NB4 (cell line): ENCODE measurements at regions not wholly inside any gene's neighbourhood (a gene's known extent, or its start where the extent isn't known, plus 50 kb on each side); places are given as distances from the start of the nearest gene placed in this dataset.

Source experiments
- DNase-seq: peaks from one replicate; pipeline ENCODE4 v3.0.0; 2010; ENCODE audit warnings: low read depth
- H3K4me3 ChIP-seq: one replicate; pipeline ENCODE4 v1.5.1; 2011; ENCODE audit warnings: mild to moderate bottlenecking, low read depth, low read length, moderate library complexity
- MYC ChIP-seq: IDR thresholded peaks from 2 replicates; pipeline ENCODE4 v1.6.1; 2011; ENCODE audit warnings: low read depth, low read length
- POLR2A ChIP-seq: IDR thresholded peaks from 2 replicates; pipeline ENCODE4 v1.6.1; 2011; ENCODE audit warnings: mild to moderate bottlenecking; ENCODE audit not compliant: insufficient read length; ENCODE audit errors: extremely low read depth
- TF ChIP-seq, protein P1 (sequence below): IDR thresholded peaks from one replicate; pipeline ENCODE4 v1.5.1; 2012; ENCODE audit warnings: low read depth, low read length
- TF ChIP-seq, protein P2 (sequence below): IDR thresholded peaks from 2 replicates; pipeline ENCODE4 v1.6.1; 2011; ENCODE audit warnings: low read depth, low read length

DNA sequence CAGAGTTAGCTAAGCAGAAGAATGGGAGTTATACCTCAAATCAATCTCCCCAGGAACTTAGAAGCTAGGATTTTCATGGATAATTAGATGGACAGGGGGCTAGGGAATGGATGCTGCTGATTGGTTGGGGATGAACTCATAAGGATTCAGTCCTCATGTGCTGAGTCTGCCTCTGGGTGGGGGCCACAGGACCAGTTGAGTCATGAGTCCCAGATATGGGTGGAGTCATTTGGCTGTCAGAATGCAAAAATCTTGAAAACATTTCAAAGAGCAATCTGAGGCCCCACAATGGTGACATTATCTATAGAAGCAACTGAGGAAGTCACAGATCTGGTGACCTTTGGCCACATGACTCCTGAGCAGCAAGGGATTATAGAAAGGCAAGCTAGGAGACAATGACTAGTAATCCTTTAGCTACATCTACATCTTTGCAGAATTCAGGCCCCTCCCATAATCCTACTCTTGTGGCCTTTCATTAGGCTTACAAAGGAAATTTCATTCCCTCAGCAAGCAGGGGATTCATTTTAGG, 82.6 kb upstream of the CCL2 start:
- TF ChIP-seq, protein P1, sequence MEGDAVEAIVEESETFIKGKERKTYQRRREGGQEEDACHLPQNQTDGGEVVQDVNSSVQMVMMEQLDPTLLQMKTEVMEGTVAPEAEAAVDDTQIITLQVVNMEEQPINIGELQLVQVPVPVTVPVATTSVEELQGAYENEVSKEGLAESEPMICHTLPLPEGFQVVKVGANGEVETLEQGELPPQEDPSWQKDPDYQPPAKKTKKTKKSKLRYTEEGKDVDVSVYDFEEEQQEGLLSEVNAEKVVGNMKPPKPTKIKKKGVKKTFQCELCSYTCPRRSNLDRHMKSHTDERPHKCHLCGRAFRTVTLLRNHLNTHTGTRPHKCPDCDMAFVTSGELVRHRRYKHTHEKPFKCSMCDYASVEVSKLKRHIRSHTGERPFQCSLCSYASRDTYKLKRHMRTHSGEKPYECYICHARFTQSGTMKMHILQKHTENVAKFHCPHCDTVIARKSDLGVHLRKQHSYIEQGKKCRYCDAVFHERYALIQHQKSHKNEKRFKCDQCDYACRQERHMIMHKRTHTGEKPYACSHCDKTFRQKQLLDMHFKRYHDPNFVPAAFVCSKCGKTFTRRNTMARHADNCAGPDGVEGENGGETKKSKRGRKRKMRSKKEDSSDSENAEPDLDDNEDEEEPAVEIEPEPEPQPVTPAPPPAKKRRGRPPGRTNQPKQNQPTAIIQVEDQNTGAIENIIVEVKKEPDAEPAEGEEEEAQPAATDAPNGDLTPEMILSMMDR = no peak
- TF ChIP-seq, protein P2, sequence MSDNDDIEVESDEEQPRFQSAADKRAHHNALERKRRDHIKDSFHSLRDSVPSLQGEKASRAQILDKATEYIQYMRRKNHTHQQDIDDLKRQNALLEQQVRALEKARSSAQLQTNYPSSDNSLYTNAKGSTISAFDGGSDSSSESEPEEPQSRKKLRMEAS = no peak
- TF ChIP-seq POLR2A = no peak
- TF ChIP-seq MYC = no peak
- no peak for DNase-seq
- H3K4me3 ChIP-seq = no peak overlapping the region

DNA sequence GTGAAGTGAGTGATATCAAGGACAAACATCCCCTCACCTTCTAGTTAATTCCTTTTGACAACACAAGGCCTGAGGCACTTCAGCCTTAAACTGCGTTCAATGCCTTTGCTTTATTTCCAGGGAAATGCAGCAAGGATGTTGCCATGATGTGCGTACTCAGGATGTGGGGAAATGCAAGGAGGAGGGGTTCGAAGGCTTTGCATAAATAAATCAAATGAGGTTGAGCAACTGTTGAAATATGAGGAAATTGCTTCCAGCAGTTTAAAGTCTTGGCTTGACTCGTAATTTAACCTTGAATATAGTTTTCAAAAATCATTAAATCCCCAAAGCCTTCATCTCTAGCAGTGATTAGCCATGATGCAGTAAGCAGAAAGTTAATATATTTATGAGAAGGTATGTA, 81.8 kb upstream of the CCL2 start:
- H3K4me3 ChIP-seq = no peak overlapping the region
- no peak for TF ChIP-seq POLR2A
- TF ChIP-seq, protein P1 = no peak
- no peak for TF ChIP-seq MYC
- TF ChIP-seq, protein P2 = no peak
- DNase-seq = no peak

DNA sequence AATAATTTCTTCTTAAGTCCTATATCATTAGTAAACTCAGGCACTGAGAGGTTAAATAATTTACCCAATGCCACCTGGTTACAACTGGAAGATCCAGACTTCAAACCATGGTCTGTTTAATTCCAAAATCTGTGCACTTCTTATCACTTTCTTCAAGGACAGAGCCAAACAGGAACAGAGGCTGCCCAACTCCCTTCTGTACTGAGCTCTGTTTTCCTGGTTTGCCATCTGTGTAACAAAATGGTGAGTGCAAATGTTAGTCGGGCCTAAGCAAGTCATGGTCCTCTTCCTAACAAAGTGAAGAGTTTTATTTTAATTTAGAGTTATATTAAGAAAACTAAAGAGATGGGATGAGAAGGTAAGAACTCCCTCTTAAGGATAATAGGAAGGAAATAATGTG, 80.6 kb upstream of the CCL2 start:
- no peak for TF ChIP-seq POLR2A
- TF ChIP-seq, protein P1 = no peak
- TF ChIP-seq MYC = no peak
- TF ChIP-seq, protein P2 = no peak
- H3K4me3 ChIP-seq = no peak overlapping the region
- no peak for DNase-seq

DNA sequence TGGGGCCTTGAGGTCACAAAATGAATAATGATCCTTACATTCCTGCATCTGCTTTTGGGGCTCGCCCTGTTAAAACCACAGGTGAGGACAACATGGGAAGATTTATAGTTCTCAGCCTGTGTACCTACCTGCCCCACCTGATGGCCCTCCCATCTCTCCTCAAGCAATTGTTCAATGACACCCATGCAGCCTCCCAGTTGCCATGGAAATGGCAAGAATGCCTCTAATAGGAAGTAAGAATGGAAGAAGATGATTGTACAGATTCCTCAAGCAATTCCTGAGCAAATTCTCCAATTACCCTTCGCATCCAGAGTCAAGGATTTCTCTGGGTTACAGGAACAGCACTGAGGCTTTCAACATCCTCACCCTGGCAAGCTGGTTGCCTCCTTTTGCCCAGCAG, 78.6 kb upstream of the CCL2 start:
- no peak for DNase-seq
- TF ChIP-seq MYC (no peak), POLR2A (no peak)
- TF ChIP-seq, protein P2 = no peak
- no peak overlapping the region for H3K4me3 ChIP-seq

DNA sequence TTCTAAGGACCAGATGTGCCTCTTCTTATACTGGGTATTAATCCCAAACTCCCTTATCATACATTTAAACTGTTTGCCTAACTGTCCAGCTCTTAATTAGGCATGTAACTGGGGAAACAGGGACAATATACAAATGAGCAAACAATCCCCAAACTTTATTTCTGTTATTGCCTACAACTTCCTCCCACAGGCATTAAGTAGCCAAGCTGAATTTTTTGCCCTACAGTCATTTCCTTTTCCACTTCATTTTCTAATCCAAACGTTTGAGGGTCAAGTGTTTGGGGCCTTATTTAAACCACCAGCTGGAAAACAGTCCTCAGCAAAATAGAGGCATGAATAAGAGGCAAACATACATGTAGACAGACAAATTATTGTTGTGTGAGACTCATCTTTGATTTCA, 77.4 kb upstream of the CCL2 start:
- TF ChIP-seq POLR2A (no peak), MYC (no peak)
- TF ChIP-seq, protein P1 = no peak
- TF ChIP-seq, protein P2 = no peak
- no peak overlapping the region for H3K4me3 ChIP-seq
- DNase-seq = no peak

DNA sequence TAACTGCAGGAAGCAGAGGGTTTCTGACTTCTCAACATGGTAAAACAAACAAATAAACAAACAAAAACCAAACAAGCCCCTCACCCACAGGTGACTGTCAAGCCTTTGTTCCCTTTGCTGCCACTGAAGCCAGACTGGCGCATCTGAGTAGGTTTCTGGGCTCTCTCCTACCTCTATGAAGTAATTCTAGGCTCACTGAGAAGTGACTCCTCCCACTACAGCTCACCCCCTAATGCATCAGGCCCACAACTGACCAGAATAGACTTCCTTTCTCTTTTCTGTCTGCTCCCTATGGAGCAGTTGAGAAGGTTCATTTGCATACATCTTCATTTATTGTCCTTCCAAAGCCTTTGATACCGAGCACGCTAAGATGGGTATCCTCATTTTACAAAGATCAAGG, 77.0 kb upstream of the CCL2 start:
- DNase-seq = peak; percentile 12
- no peak overlapping the region for H3K4me3 ChIP-seq

More for the DNA sequence above, 77.0 kb upstream of the CCL2 start:
- TF ChIP-seq POLR2A = no peak
